Transverse colon (tissue), 4 donors: ENCODE measurements at regions not wholly inside any gene's neighbourhood (a gene's known extent, or its start where the extent isn't known, plus 50 kb on each side); places are given as distances from the start of the nearest gene placed in this dataset.

ENCODE experiments used
- EP300 ChIP-seq: sonication (generic); formaldehyde crosslinking; IDR thresholded peaks from one replicate; pipeline ENCODE4 v1.6.1; 2017; ENCODE audit warnings: antibody characterized with exemption, low read depth
- POLR2A ChIP-seq: fragments of 450-650 bp; IDR thresholded peaks from one replicate; pipeline ENCODE4 v1.6.1; 2016; ENCODE audit warnings: antibody characterized with exemption, mild to moderate bottlenecking, moderate library complexity
- POLR2AphosphoS5 ChIP-seq, 3 donors: sonication (generic); formaldehyde crosslinking; IDR thresholded peaks; one replicate each; pipeline ENCODE4 v1.6.1; 2016; ENCODE audit warnings: antibody characterized with exemption in 3 of 3
- TF ChIP-seq, protein P1 (sequence below), 5 experiments: fragments of 200-600 bp in 3 of 5; fragments of 450-650 bp in 2 of 5; sonication (generic) in 3 of 5; IDR thresholded peaks; 1 replicate in 2 of 5; 2 replicates in 3 of 5; pipeline ENCODE4 v1.5.1; 2016 to 2017; ENCODE audit warnings: antibody characterized with exemption in 5 of 5, inconsistent platforms in 3 of 5, mild to moderate bottlenecking in 2 of 5, moderate library complexity in 1 of 5

DNA sequence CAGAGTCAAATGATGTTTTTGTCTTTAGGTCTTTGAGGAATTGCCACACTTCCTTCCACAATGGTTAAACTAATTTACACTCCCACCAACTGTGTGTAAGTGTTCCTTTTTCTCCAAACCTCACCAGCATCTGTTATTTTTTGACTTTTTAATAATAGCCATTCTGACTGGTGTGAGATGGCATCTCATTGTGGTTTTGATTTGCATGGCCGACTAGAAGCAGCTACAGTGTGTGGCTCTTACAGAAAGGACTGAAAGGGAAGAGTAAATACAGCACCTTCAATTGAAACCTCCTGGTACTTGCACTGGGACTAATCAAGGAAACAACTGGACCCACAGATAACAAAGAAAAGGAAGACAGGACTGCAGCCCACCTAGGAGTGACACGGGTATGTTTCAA lies 668.0 kb upstream of the RGS18 start:
- TF ChIP-seq, protein P1, sequence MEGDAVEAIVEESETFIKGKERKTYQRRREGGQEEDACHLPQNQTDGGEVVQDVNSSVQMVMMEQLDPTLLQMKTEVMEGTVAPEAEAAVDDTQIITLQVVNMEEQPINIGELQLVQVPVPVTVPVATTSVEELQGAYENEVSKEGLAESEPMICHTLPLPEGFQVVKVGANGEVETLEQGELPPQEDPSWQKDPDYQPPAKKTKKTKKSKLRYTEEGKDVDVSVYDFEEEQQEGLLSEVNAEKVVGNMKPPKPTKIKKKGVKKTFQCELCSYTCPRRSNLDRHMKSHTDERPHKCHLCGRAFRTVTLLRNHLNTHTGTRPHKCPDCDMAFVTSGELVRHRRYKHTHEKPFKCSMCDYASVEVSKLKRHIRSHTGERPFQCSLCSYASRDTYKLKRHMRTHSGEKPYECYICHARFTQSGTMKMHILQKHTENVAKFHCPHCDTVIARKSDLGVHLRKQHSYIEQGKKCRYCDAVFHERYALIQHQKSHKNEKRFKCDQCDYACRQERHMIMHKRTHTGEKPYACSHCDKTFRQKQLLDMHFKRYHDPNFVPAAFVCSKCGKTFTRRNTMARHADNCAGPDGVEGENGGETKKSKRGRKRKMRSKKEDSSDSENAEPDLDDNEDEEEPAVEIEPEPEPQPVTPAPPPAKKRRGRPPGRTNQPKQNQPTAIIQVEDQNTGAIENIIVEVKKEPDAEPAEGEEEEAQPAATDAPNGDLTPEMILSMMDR (IDR thresholded peaks at IDR 0.05) = no peak
- TF ChIP-seq EP300 = no peak
- TF ChIP-seq POLR2AphosphoS5 (IDR thresholded peaks at IDR 0.05) = no peak
- TF ChIP-seq POLR2A = no peak
